Activated CD4-positive, alpha-beta T cell treated with anti-CD3 and anti-CD28 coated beads for 48 hours (primary cell): ENCODE measurements at regions not wholly inside any gene's neighbourhood (a gene's known extent, or its start where the extent isn't known, plus 50 kb on each side); places are given as distances from the start of the nearest gene placed in this dataset.
"Not testable (repeated sequence)": the region's sequence is repeated elsewhere in the genome, so short reads cannot be mapped to it uniquely, and the experiment has no call there.

Experiments used
- DNase-seq: peaks from one replicate; pipeline ENCODE4 v3.0.0-alpha.2; 2020

DNA sequence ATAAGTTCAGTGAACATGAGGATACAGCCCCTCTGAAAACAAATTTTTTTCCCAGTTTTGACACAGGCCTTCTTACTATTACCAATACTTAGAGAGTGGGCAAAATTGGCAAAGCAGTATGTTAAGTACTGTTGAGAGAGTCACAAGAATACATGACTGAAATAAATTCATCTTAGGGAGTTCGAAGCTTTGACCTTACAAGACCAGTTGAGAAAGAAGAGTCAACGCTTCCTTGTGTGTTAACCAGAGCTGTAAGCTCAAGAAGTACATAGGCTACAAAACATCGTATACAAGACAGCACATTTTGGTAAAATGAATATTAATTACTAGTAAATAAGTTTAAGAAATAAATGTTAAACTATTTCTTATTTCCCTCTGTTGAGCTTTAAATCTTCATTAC lies 164.4 kb upstream of the RORA start:
- no peak for DNase-seq

DNA sequence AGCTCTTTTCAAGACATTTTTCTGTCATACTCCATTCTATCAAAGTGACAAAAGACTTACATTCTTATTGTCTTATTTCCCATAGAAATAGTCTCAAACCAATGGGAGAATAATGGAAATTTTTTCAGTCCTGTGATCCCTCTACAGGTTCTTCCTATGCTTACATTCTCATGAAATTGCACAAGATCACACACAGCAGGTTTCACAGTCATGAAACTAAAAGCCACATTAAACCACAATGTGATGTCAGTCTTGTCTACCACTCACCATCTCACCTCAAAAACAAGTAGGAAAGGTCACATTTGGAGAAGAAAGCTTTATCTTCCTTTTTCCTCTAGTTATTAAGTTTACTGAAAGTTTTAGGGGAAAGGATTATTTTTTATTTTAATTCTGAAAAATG lies 161.0 kb upstream of the RORA start:
- no peak for DNase-seq

DNA sequence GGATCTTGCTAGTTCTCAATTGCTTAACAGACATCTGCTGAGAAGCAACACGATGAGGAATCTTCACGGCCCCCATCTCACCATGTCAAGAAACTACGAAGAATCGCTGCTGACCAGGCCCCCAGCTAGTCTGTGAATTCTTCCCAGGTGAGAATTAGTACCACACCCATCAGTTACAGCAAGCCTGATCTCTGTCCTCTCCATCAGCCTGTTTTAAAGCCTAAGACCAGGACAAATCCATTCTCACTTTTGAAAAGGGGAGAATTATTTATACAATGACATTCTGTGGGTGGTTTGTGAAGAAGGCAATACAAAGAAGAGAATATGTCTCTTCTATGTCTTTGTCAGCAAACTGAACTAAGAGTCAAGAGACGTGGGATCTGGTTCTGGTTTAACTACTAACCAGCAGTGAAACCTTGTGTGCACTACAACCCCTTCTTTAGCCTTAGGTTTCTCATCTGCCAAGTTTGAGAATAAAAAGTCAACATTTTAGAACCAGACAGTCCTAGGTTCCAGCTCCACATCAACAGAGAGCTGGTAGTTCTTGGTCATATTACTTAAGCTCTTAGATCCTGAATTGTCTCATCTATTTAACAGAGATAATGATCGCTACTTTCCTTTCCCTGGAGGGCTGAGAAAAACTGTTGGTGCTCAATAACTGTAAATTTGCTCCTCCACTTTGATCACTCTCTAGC lies 160.4 kb upstream of the RORA start:
- no peak for DNase-seq

DNA sequence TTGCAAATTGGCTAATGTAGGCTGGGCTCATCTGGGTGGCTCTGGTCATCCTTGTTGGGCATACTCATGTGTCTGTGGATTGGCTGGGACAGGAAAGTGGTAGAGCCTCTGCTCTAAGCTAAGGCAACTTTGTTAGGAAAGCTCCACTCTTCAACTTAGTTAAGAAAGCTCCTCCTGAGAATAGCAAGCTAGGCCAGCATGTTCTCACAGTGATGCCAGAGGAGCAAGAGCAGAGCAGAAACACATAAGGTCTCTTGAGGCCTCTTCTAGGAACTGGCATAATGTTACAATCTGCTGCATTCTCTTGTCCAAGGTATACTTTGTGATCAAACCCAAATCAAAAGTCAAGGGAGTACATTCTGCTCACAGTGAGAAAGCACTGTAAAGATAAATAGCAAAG lies 158.6 kb upstream of the RORA start:
- no peak for DNase-seq

DNA sequence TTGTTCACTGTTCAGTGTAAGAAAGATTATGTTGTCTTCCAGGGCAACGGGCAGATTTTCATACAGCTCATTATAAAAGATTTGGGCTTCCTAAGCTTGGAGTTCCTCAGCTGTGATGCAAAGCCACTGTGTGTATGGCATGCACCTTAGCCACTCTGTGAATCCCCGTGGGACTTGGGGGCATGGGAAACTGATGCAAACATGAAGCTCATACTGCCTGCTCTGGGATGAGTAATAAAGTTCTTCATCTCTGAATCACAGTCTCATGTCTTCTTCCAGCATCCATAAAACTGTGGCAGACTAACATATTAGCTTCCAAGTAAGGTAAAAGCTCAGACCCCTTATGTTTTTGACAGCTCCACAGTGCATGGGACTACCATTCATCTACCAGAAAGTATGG lies 154.3 kb upstream of the RORA start:
- no peak for DNase-seq

DNA sequence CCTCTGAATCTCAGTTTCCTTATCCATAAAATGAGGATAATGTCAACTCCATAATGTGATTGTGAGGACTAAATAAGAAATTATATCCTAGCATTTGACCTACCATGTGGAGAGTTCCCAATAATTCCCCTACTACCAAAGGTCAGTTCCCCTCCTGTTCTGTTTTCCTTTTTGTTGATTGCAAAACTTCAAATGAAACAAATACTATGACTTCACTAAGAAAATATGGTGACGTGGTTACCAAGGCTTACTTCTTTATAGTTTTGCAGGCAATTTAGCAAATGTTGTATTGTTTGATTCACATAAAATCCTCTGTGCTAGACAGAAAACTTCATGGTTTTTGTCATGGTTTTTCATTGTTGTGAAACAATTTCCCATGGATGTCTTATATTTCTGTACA lies 153.8 kb upstream of the RORA start:
- DNase-seq: no peak

DNA sequence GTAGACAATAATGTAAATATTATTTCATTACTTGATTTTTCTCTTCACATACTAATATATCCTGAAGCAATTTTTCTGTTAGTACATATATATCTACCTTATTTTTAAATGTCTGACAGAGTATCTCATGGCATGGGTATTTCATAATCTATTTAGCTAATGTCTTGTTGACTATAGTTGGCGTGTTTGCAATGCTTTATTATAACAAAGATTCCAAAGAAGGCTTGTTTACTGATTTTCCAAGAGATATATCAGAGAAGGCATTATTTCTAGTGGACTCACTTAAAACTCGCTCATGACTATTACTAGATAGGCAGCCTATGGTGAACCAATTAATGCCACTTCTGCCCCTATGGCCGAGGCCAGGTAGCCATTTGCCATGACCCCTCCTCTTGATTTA lies 152.4 kb upstream of the RORA start:
- no peak for DNase-seq

DNA sequence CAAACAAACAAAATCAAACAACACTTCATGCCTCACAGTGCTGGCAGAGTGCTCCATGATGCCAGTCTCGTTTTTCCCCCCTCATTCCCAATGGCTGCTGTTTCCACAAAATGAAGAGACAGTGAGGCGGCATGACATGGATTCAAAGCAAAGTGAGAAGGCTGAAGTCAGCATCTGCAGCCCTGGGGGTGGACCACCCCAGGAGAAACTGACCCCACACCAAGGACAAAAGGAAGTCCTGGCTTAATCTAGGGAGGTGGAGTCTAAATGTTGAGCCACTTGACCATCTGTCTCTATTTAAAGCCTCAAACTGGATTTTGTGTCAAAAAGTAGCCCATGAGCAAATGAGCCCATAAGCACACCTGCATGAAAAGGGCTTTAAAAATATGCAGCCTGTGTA lies 151.2 kb upstream of the RORA start:
- no peak for DNase-seq

DNA sequence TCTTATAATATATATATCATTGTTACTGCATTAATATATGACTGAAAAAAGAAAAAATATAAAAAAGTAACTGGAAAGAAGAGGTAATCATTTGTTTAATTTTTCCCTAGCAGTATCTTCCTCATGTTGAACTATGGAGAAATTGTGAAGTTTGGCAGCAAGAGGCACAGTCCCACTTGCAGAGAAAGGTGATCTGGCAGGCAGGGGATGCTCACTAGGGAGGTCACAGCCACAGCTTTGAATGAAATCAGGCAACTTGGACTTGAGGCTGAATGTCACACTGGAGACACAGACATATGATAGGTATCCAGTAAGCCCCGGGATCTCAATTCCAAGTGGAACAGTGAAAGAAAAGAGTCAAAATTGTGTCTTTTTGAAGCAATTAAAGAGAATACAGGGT lies 149.9 kb upstream of the RORA start:
- DNase-seq: no peak

DNA sequence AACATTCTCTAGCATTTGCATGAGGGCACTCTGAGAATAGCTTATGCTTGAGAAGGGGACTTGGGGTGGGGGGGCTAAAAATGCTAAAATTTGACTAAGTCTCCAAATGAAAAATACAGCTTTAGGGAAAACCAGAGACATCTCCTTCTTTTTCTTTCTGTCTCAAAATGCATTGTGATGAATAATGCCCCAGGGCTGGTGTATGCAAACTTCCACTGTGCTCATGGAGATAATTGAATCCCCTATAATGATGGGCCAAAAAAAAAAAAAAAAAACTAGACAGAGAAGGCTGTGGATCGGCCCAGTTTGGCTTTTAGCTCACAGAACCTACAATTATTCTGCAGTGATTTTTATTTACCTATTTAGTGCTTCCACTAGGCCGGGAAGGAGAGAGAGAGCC lies 147.9 kb upstream of the RORA start:
- no peak for DNase-seq

DNA sequence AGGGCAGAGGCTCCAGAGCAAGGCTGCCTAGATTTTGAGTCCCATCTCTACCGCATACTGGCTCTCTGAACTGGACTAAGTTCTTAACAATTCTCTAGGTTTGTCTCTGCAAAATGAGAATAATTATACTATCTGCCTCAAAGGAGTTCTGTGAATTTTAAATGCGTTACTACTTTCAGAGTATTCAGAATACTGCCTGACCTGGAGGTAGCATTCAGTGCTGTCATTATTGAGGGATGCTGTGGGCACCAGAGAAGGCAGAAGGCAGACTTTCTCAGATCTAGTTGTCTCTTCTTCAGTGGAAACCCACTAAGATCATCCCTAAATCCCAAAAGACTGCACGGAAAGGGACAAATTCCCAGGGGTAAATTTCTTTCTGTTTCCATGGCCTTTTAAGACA lies 147.4 kb upstream of the RORA start:
- DNase-seq: no peak

DNA sequence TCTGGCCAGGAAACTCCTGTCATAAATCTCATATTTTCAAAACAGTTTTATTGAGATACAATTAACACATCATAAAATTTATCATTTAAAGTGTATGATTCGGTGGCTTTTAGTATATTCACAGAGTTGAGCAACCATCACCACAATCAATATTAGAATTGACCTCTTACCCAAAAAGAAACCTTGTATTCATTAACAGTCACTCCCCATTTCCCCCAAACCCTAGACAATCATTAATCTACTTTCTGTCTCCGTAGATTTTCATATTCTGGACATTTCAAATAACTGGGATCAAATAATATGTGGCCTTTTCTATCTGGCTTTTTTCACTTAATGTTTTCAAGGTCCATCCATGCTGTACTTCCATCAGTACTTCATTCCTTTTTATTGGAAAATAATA lies 145.7 kb upstream of the RORA start:
- no peak for DNase-seq

DNA sequence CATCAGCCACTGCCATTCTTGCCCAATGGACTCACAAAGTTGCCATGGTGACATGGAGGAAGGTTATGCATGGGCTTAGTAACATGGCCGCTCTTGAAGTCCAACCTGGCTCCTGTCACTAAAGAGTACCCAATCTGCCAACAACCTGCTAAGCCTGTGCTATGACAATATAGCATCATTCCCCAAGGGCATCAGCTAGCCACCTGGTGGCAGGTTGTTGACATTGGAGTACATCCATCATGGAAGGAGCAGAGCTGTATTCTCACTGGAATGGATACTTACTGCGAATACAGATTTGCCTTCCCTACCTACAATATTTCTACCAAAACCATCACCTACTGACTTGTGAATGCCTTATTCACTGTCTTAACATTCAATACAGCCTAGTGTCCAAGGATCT lies 138.9 kb upstream of the RORA start:
- DNase-seq: no peak

DNA sequence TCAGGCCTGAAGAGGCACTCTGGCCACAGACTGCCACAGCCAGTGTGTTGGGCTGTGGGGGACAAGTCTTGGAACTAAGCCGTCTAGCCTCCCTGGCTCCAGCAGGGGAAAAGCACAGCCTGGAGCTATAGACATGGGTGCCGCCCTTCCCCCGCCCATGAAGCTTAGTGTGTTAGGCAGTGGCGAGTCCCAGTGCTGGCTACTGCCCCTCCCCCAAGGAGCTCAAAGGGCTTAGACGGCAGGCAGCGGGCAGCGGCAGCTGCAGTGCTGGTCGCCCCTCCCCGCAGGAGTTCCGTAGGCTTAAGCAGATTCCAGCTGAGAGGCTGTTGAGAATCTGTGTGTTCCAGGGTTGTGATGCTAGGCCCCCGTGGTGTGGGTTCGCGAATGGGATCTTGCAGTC lies 135.8 kb upstream of the RORA start:
- DNase-seq: no peak

DNA sequence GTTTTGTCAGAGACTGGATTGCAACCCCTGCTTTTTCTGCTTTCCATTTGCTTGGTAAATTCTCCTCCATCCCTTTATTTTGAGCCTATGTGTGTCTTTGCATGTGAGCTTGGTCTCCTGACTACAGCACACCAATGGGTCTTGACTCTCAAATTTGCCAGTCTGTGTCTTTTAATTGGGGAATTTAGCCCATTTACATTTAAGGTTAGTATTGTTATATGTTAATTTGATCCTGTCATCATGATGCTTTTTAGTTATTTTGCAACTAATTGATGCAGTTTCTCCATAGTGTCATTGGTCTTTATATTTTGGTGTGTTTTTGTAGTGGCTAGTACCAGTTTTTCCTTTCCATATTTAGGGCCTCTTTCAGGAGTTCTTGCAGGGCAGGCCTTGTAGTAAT lies 133.8 kb upstream of the RORA start:
- DNase-seq: not testable (repeated sequence)

DNA sequence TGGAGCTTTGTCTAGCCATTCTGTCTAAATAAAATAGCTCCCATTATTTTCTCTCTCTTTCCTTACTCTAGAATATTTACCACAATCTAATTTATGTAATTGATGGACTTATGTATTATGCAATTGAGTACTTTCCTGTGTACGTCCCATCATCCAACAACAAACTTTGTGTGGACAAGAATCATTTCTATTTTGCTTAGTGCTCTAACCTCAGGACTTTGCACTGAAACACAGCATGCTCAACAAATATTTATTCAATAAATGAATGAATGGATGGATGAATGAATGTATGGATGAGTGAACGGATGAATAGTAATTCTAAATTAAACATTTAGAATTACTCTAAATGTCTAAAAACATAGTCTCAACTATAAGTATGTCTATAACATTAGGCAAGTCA lies 115.2 kb upstream of the RORA start:
- no peak for DNase-seq

DNA sequence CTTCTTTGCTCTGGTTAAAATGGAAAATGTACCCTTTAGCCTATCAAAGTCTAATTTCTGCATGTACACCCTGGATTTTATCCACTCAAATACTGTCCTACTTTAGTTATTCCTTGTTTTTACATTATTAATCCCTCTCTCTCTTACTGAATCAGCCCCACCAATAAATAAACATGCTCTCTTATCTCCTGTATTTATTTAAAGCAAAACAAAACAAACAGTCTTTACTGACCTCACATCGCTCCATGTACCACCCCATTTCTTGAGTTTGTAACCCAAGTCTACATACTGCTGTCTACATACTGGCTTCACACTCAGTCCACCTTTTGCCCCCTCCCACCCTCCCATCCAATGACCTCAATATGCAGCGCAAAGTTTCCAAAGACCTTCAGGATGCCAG lies 113.3 kb upstream of the RORA start:
- no peak for DNase-seq

DNA sequence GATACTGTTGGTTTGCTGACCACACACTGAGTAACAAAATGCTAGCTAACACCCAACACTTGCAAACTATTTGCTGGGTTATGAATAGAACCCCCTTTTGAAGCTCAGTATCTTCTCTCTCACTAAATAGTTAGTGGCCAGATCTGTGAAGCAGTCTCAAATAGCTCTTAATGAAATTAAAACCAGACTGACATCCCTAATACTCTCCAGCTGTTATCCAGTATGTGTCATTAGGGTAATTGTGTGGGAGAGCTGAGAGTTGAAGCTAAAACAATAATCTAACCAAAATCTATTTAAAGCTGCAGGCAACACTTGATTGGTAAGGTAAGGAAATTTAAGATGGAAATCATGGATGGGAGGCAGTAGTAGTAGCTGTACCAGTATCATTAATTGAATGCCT lies 110.4 kb upstream of the RORA start:
- no peak for DNase-seq

DNA sequence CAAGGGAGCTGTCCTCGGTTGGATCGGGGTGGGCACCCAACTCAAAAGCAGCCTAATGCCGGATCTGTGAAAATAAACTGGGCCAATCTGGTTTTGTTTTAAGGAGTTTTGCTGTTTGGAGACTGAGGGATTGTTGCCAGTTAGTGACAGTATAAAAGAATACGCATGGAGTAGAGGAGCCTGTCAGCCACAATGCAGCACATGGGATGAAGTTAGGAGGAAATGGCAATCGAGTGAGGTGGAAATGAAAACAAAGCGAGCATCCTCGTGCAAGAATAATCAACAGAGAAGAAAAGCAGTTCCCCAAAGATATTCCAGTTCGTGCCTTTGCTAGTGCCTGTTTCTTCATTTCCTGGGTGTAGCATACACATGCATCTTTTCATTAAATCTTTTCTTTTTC lies 108.4 kb upstream of the RORA start:
- no peak for DNase-seq

DNA sequence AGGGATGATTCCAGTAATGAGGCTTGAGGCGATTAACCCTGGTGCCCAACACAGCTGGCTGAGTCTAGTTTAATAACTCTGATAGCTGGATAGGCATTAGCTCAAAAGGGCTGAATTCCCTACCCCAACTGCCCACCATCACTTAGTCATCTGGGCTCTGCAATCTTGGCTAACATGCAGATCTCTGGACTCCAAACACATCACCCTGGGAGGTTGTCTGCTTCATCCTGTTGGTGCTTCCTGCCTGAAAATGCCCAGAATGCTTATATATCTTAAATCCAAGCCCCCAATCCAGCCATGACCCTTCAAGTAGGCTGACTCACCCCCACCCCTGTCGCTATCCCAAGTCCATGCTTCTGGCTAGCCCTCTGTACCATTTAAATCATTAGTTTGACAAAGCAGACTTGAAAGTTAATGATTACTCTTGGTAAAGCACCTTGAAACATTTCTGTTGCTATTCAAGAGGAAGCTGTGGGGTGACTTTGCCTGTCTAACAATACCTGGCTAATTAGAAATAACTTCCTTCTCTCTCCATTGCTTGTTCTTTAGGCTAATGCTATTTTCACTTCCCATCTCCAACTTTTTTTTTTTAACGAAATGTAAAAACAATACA lies 107.0 kb upstream of the RORA start:
- no peak for DNase-seq

DNA sequence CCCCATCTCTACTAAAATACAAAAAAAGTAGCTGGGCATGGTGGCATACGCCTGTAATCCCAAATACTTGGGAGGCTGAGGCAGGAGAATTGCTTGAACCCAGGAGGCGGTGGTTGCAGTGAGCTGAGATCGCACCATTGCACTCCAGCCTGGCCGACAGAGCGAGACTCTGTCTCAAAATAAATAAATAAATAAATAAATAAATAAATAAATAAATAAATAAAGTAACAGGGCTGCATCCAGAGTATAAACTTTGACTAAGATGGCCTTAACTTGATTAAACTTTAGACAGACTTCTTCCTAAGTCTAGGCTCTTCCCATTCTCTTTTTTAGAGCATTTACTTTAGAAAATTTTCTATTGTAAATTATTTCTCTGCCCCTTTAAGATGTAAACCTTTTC lies 105.6 kb upstream of the RORA start:
- DNase-seq: not testable (repeated sequence)

DNA sequence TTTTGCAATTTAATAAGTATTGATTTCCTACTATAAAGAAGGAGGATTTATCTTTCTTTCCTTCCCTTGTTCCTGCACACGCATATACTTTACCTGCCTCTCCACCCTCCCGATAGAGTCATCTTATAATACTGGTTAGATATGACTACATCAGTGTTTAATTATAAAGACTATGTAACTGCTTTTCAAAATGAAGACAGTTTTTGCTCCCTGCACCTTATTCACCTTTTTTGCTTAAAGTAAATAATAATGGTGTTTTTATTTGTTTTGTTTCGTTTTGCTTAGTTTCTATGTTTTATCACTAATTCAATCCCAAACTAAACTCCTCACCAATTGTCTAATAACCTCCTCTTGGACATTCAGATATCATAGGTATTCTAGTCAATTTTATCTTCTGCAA lies 101.9 kb upstream of the RORA start:
- DNase-seq: no peak

DNA sequence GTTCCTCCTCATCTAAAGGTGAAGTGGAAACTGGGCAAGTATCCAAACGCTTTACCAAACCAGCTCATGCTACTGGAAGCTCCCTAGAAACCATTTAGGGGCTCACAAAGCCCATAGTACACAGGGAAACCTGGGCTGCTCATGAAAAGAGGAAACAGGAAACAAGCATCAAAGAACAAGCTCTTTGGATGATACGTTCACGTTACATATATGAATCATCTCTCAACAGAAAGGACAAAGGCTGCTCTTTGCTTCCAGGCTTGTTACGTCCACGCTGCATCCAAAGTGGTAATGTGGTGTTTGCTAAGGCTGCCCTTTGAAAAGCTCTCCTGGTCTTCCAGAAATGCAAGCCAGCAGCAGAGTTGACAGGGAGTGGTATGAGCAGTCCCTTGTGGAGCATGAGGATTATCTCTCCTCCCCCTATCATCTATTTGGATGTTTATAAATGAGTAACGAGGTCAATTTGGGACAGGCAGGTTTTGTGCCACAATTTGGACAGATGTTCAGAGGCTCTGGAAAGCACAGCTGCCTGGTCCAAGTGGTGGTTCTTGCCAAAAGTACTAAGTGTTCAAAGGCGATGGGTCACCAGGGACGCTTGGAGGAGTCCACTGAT lies 98.0 kb upstream of the RORA start:
- no peak for DNase-seq

DNA sequence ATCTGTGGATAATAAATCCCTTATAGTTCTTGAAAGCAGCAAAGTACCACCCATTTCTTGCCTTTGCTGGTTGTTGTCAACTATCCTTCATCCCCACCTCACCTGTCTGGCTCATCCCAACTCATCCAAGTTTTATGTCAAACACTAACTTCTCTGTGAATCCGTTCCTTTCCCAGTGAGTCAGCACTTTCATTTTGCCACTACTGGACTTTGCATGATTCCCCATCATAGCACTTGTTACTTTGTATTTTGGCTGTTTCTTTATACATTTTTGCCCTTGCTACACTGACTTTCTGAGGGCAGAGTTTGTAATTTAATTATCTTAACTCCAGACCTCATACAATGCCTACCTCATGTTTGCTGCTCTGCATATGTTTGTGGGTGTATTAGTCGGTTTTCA lies 90.8 kb upstream of the RORA start:
- no peak for DNase-seq
